Fibroblast of lung (primary cell): ENCODE measurements at regions not wholly inside any gene's neighbourhood (a gene's known extent, or its start where the extent isn't known, plus 50 kb on each side); places are given as distances from the start of the nearest gene placed in this dataset.

ENCODE experiments used
- DNase-seq, 2 donors: peaks; one replicate each; pipeline versions ENCODE4 v3.0.0 to v3.0.0-alpha.2; 2010; ENCODE audit warnings: low read depth in 2 of 2
- H2AFZ ChIP-seq: 2 replicates; pipeline ENCODE4 v1.5.1; 2012; ENCODE audit warnings: low read length, control low read depth, inconsistent platforms
- H3K27ac ChIP-seq: 2 replicates; pipeline ENCODE4 v1.5.1; 2011; ENCODE audit warnings: low read length, control low read depth; ENCODE audit not compliant: insufficient read depth
- H3K27me3 ChIP-seq: 2 replicates; pipeline ENCODE4 v1.5.1; 2011; ENCODE audit warnings: mild to moderate bottlenecking, low read length; ENCODE audit not compliant: control insufficient read depth, insufficient read depth
- H3K36me3 ChIP-seq: 2 replicates; pipeline ENCODE4 v1.5.1; 2011; ENCODE audit warnings: low read length; ENCODE audit not compliant: control insufficient read depth, insufficient read depth
- H3K4me1 ChIP-seq: 2 replicates; pipeline ENCODE4 v1.5.1; 2011; ENCODE audit warnings: low read length; ENCODE audit not compliant: control insufficient read depth, insufficient read depth; ENCODE audit errors: extremely low read depth
- H3K4me2 ChIP-seq: 2 replicates; pipeline ENCODE4 v1.5.1; 2011; ENCODE audit warnings: low read length, control low read depth; ENCODE audit not compliant: insufficient read depth; ENCODE audit errors: extremely low read depth
- H3K4me3 ChIP-seq, 4 experiments: fragments of 200-600 bp in 1 of 4; sonication (generic) in 1 of 4; replicated peaks in 1 of 4; 2 replicates each; pipeline ENCODE4 v1.5.1; 2011 to 2016; ENCODE audit warnings: low read length in 4 of 4, low read depth in 3 of 4, mild to moderate bottlenecking in 3 of 4, control low read depth in 2 of 4, inconsistent platforms in 1 of 4, mixed read lengths in 1 of 4; ENCODE audit not compliant: insufficient read depth in 1 of 4; ENCODE audit errors: control extremely low read depth in 1 of 4
- H3K79me2 ChIP-seq: 2 replicates; pipeline ENCODE4 v1.5.1; 2012; ENCODE audit warnings: mild to moderate bottlenecking, low read length, inconsistent platforms; ENCODE audit not compliant: control insufficient read depth, insufficient read depth
- H3K9ac ChIP-seq: 2 replicates; pipeline ENCODE4 v1.5.1; 2011; ENCODE audit warnings: mild to moderate bottlenecking, low read length, control low read depth; ENCODE audit not compliant: insufficient read depth
- H3K9me3 ChIP-seq: 2 replicates; pipeline ENCODE4 v1.5.1; 2012; ENCODE audit warnings: low read depth, low read length; ENCODE audit not compliant: control insufficient read depth, insufficient read depth
- H4K20me1 ChIP-seq: 2 replicates; pipeline ENCODE4 v1.5.1; 2011; ENCODE audit warnings: low read length; ENCODE audit not compliant: control insufficient read depth, insufficient read depth; ENCODE audit errors: extremely low read depth
- CTCF ChIP-seq, 2 donors: IDR thresholded peaks in 1 of 2; conservative IDR thresholded peaks in 1 of 2; 1 replicate in 1 of 2; 2 replicates in 1 of 2; pipeline ENCODE4 v1.5.1; 2011 to 2012; ENCODE audit warnings: low read length in 2 of 2, control low read depth in 1 of 2, inconsistent platforms in 1 of 2, low read depth in 1 of 2, mild to moderate bottlenecking in 1 of 2
- EZH2 ChIP-seq: IDR thresholded peaks from 2 replicates; pipeline ENCODE4 v1.5.1; 2012; ENCODE audit warnings: low read length, control low read depth, mild to moderate bottlenecking; ENCODE audit errors: missing control alignments

- no peaks in the 10 kb centered on the region for H3K36me3 ChIP-seq
These were observed 657.5 kb downstream of the FAM181B start for GRCh38 chr11:82076126-82076525.

DNA sequence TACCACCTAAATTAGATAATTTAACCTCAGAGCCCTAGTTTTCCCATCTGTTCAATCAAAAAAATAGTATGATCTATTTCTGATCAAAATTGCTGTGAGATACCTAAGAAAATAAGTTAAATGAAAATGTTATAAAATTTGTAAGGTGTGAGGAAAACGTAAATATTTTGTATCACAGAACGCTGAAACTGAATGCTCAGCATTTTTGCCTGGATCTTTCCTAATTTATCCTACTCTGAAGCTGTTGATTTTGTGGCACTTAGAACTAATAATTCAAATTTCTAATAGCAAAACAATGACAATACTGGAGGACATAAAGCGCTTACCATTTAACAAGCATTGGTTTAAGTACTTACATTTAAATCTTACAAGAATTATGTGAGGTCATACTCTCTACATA is 674.2 kb downstream of the FAM181B start:
- no peak overlapping the region for H3K9ac ChIP-seq
- no peaks in the 10 kb centered on the region for H4K20me1 ChIP-seq
- TF ChIP-seq CTCF (conservative IDR thresholded peaks at IDR 0.05 in 1 of 2, IDR thresholded peaks at IDR 0.05 in 1 of 2; ENCODE audit: low read depth in 1 of 2, low read length in 2 of 2) = no peak
- TF ChIP-seq EZH2 = no peak
- no peak overlapping the region for H3K4me2 ChIP-seq
- no peaks in the 10 kb centered on the region for H3K79me2 ChIP-seq
- H3K9me3 ChIP-seq = no peaks in the 10 kb centered on the region
- H3K36me3 ChIP-seq = no peaks in the 10 kb centered on the region
- H2AFZ ChIP-seq = no peak overlapping the region
- H3K4me3 ChIP-seq = no peak overlapping the region
- no peak overlapping the region for H3K27ac ChIP-seq
- no peaks in the 10 kb centered on the region for H3K4me1 ChIP-seq
- H3K27me3 ChIP-seq = no peaks in the 10 kb centered on the region
- DNase-seq = no peak

More at GRCh38 chr11:82076126-82076525, 657.5 kb downstream of the FAM181B start:
- H3K4me2 ChIP-seq = no peak overlapping the region
- H4K20me1 ChIP-seq = no peaks in the 10 kb centered on the region
- H3K4me1 ChIP-seq = no peaks in the 10 kb centered on the region
- H3K27ac ChIP-seq = no peak overlapping the region
- H3K27me3 ChIP-seq = no peaks in the 10 kb centered on the region
- H2AFZ ChIP-seq = no peak overlapping the region
- no peak overlapping the region for H3K4me3 ChIP-seq
- no peak for DNase-seq
- TF ChIP-seq CTCF (conservative IDR thresholded peaks at IDR 0.05 in 1 of 2, IDR thresholded peaks at IDR 0.05 in 1 of 2; ENCODE audit: low read depth in 1 of 2, low read length in 2 of 2) (no peak), EZH2 (no peak)
- no peaks in the 10 kb centered on the region for H3K79me2 ChIP-seq
- no peak overlapping the region for H3K9ac ChIP-seq
- H3K9me3 ChIP-seq = no peaks in the 10 kb centered on the region

DNA sequence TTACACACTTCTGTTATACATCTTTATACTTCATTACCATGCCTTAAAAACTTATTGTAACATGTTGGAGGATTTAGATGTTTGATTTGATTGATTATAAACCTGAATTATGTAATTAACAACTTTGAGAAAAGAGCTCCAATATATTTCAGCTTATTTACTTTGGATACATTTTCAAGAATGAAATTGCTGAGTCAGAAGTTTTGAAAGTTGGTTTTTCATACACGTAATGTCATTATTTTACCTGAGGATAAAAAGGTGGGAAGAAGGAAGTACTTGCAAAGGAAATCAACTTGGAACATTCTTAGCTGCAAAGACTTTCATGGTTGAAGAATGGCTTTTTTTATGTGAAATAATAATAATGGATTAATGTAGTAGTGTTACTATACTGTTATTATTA is 677.2 kb downstream of the FAM181B start:
- H3K4me2 ChIP-seq = no peak overlapping the region
- H3K4me1 ChIP-seq = no peaks in the 10 kb centered on the region
- H2AFZ ChIP-seq = no peak overlapping the region
- H3K36me3 ChIP-seq = no peaks in the 10 kb centered on the region
- H3K9me3 ChIP-seq = no peaks in the 10 kb centered on the region
- no peak overlapping the region for H3K27ac ChIP-seq
- no peaks in the 10 kb centered on the region for H3K27me3 ChIP-seq
- H4K20me1 ChIP-seq = no peaks in the 10 kb centered on the region
- no peaks in the 10 kb centered on the region for H3K79me2 ChIP-seq
- no peak for DNase-seq
- no peak overlapping the region for H3K4me3 ChIP-seq
- H3K9ac ChIP-seq = no peak overlapping the region
- TF ChIP-seq CTCF (conservative IDR thresholded peaks at IDR 0.05 in 1 of 2, IDR thresholded peaks at IDR 0.05 in 1 of 2; ENCODE audit: low read depth in 1 of 2, low read length in 2 of 2) (no peak), EZH2 (no peak)
